SIG-M5 treated with dmso at 0.1 percent for 504 hours (cell line): ENCODE measurements at regions not wholly inside any gene's neighbourhood (a gene's known extent, or its start where the extent isn't known, plus 50 kb on each side); places are given as distances from the start of the nearest gene placed in this dataset.
A peak's percentile ranks its signal among the peaks of the same experiment; 100 is the strongest.

Experiments
- DNase-seq: peaks from one replicate; lab custom pipeline; 2025; ENCODE audit not compliant: unreplicated experiment; lab: John Stamatoyannopoulos, UW

- DNase-seq, result no peak
Observed at GRCh38 chr4:71240094-71240493, 98.7 kb upstream of the SLC4A4 start.

GRCh38 chr4:71241501-71242288 is 97.1 kb upstream of the SLC4A4 start:
- no peak for DNase-seq

- peak; percentile 22 for DNase-seq
Observed at GRCh38 chr4:71243091-71243833, 95.6 kb upstream of the SLC4A4 start.

- DNase-seq, result no peak
Observed at GRCh38 chr4:71247706-71248105, 91.1 kb upstream of the SLC4A4 start.

GRCh38 chr4:71251261-71251660 is 87.6 kb upstream of the SLC4A4 start:
- no peak for DNase-seq

GRCh38 chr4:71253545-71253944 is 85.3 kb upstream of the SLC4A4 start:
- DNase-seq, result no peak

GRCh38 chr4:71254451-71255012 is 84.3 kb upstream of the SLC4A4 start:
- DNase-seq, result no peak

GRCh38 chr4:71255976-71256375 is 82.8 kb upstream of the SLC4A4 start:
- no peak for DNase-seq

- DNase-seq, result no peak
Observed at GRCh38 chr4:71257761-71258160, 81.1 kb upstream of the SLC4A4 start.

GRCh38 chr4:71258323-71258722 is 80.5 kb upstream of the SLC4A4 start:
- no peak for DNase-seq

- no peak for DNase-seq
Observed at GRCh38 chr4:71259280-71259679, 79.5 kb upstream of the SLC4A4 start.

- peak; percentile 65 for DNase-seq
Observed at GRCh38 chr4:71259911-71260331, 78.9 kb upstream of the SLC4A4 start.

GRCh38 chr4:71260544-71260943 is 78.3 kb upstream of the SLC4A4 start:
- no peak for DNase-seq

GRCh38 chr4:71261001-71261400 is 77.8 kb upstream of the SLC4A4 start:
- no peak for DNase-seq

GRCh38 chr4:71261633-71262121 is 77.1 kb upstream of the SLC4A4 start:
- DNase-seq, result no peak

- no peak for DNase-seq
Observed at GRCh38 chr4:71262161-71262560, 76.7 kb upstream of the SLC4A4 start.

GRCh38 chr4:71266090-71266794 is 72.6 kb upstream of the SLC4A4 start:
- DNase-seq, result no peak

- no peak for DNase-seq
Observed at GRCh38 chr4:71267244-71267643, 71.6 kb upstream of the SLC4A4 start.

- no peak for DNase-seq
Observed at GRCh38 chr4:71268166-71268565, 70.7 kb upstream of the SLC4A4 start.

- no peak for DNase-seq
Observed at GRCh38 chr4:71269233-71269632, 69.6 kb upstream of the SLC4A4 start.

GRCh38 chr4:71270901-71271300 is 67.9 kb upstream of the SLC4A4 start:
- no peak for DNase-seq
